NCI-H69 (cell line): ENCODE measurements at regions not wholly inside any gene's neighbourhood (a gene's known extent, or its start where the extent isn't known, plus 50 kb on each side); places are given as distances from the start of the nearest gene placed in this dataset.
"Not testable (repeated sequence)": the region's sequence is repeated elsewhere in the genome, so short reads cannot be mapped to it uniquely, and the experiment has no call there.

ENCODE experiments used
- DNase-seq: peaks from one replicate; lab custom pipeline; 2025; lab: John Stamatoyannopoulos, UW

GRCh38 chr3:77707281-77707680 lies 667.4 kb downstream of the ROBO2 start:
- peak; percentile 39 for DNase-seq

- no peak for DNase-seq
Observed at GRCh38 chr3:77709155-77709554, 669.3 kb downstream of the ROBO2 start.

GRCh38 chr3:77718311-77718710 lies 678.4 kb downstream of the ROBO2 start:
- DNase-seq, result peak; percentile 1

DNA sequence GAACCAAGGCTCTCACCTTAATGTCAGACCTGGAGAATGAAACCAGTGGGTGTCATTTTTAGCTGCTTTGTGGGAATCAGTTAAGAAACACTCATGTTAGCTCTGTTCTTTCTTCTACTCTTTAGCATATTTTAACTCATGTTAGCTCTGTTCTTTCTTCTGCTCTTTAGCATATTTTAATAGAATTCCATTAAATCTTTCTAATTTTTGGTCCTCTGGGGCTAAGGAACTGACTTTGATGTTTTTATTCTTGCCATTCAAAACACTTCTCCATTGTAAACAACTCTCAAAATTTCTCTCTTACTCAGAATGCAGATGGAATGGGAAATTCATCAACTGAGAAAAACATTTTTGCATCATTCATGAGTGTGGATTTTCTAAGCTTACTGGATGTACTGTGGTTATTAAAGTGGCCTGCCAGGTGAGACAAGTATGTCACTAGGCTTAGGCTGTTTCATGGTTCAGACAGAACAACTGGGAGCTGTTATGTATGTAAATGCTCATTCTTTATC lies 680.6 kb downstream of the ROBO2 start:
- DNase-seq, result no peak

DNA sequence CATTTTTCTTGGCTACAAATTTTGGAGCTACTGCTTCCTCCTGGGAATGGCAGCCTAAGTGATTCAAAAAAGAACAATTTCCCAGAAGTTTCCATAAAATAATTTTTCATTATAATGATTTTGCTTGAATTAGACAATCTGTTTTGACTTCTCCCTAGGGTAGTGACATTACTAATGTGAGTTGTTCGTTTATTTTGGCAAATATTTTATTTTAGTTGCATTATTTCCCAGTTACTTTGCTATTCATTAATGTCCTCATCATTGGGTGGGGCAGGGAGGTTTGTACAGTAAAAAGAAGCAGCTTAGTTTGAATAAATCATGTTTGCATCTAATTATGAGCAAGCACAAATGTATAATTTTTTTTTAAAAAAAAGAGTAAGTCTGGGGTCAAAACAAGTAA lies 686.6 kb downstream of the ROBO2 start:
- DNase-seq, result no peak

GRCh38 chr3:77746048-77746447 lies 706.1 kb downstream of the ROBO2 start:
- DNase-seq, result no peak

- DNase-seq, result no peak
Observed at GRCh38 chr3:77746892-77747291, 707.0 kb downstream of the ROBO2 start.

DNA sequence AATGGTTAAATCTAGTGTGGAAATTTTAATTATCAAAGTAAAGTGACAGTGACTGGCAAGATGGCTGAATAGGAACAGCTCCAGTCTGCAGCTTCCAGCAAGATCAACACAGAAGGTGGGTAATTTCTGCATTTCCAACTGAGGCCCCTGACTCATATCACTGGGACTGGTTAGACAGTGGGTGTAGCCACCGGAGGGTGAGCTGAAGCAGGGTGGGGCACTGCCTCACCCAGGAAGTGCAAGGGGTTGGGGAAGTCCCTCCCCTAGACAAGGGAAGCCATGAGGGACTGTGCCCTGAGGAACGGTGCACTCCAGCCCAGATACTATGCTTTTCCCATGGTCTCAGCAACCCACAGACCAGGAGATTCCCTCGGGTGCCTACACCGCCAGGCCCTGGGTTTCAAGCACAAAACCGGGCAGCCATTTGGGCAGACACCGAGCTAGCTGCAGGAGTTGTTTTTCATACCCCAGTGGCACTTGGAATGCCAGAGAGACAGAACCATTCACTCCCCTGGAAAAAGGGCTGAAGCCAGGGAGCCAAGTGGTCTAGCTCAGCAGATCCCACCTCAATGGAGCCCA lies 716.6 kb downstream of the ROBO2 start:
- not testable (repeated sequence) for DNase-seq

DNA sequence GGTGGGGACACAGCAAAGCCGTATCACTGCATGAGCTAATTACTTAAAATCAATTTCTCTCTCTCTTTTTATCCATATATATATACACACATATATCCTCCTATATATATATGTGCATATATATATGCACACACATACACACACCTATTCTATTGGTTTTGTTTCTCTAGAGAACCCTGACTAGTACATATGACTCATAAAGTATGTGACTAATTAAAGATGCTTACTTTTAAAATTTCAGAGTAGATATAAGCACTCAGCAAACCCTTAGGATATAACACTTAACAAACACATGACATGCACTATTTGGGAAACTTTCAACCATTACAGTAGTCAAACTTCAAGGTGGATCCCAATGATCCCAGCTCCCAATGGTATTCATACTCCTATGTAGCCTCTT lies 732.6 kb downstream of the ROBO2 start:
- no peak for DNase-seq

DNA sequence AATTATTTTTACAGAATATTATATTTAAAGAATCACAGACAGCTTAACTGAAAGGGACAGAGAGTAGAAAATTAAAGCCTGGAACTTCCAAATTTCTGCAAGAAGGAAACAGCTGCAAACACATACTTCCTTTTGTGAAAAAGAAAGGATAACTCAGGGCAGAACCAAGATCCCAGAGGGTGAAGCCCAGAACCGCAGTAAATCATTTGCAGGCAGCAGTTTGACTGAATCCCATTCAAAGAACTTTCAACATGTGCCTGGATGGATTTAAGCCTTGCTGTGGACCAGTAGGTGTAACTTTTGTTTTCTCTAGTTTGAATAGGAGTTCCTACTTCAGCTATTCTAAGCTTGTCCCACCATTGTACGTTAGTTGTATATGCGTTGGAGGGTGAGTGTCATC lies 733.2 kb downstream of the ROBO2 start:
- no peak for DNase-seq

- DNase-seq, result peak; percentile 45
Observed at GRCh38 chr3:77780278-77780996, 740.5 kb downstream of the ROBO2 start.

DNA sequence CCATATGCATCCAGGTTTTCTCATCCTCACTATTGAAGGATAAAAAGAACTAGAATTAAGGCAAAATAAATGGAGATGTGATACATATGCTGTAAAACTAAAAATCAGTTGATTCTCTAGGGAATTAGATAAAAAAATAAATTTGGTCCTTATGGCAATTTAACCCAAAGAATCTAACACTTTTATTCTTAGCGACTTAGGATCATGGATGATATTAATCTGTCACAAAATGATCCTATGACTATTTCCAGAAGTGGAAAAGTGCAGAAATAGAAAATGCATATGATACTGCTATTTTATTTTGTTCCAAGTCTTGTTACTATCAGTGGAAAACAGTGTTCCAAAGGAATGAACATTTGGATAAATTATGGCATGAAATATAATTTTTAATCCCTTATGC lies 746.3 kb downstream of the ROBO2 start:
- no peak for DNase-seq

DNA sequence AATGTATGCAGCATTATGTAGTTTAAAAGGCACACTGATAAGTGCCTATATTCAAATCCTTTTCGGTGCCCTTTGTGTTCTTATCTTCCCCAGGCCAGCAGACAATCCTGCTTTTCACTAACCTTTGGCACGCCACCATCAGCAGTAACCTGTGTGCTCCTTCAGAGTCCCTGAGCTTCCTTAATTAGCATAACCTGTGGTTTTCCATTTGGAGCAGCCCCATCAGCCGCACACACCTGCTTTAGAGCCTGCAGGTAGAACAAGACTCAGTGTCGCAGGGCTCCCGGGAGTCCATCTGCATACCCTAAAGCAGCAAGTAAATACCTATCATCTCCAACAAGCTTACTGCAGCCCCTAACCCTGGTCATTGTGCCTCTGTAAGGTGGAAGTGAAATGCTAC lies 755.1 kb downstream of the ROBO2 start:
- peak; percentile 87 for DNase-seq

GRCh38 chr3:77799278-77799677 lies 759.4 kb downstream of the ROBO2 start:
- peak; percentile 93 for DNase-seq

GRCh38 chr3:77800893-77801292 lies 761.0 kb downstream of the ROBO2 start:
- DNase-seq, result peak; percentile 68

- no peak for DNase-seq
Observed at GRCh38 chr3:77807312-77807711, 767.4 kb downstream of the ROBO2 start.

GRCh38 chr3:77814845-77815244 lies 774.9 kb downstream of the ROBO2 start:
- no peak for DNase-seq

DNA sequence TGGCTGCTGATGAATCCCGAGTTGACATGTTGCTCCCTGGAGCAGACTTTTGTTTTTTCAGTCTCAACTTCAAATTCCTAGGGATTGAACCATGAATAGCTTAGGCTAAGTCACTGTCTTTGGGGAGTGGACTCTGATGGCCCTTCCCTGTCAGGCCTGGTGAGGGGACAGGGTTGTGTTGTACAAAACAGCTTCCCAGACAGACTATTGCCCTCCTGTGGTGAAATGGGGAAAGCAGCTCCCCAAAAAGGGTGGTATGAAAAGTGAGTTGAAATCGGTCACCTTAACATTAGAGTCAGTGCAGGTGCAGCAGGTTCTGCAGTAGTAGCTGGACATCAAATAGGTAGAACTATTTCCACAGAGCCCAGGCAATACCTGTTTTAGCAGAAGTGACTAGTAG lies 775.6 kb downstream of the ROBO2 start:
- peak; percentile 31 for DNase-seq

- no peak for DNase-seq
Observed at GRCh38 chr3:77816366-77816765, 776.5 kb downstream of the ROBO2 start.

GRCh38 chr3:77825001-77825827 lies 785.3 kb downstream of the ROBO2 start:
- peak; percentile 87 for DNase-seq

DNA sequence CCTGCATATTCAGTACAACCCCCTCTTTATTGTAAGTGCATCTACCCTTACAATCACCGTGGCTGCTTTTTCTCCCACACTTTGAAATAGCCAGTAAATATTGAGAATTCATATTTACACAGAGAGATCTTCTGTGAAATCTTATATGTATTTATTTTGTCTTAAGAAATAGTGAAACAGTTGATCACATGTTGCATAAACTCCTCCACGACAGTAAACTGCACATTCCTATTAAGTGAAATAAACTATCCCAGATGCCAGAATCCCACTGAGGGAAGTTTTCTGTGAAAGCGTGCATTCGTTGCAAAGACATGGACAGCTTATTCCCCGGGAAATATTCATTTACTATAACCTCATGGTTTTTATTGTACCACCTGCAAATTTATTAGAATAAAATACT lies 796.0 kb downstream of the ROBO2 start:
- DNase-seq, result no peak

GRCh38 chr3:77837456-77838025 lies 797.6 kb downstream of the ROBO2 start:
- DNase-seq, result no peak

- DNase-seq, result no peak
Observed at GRCh38 chr3:77859156-77859555, 819.3 kb downstream of the ROBO2 start.
